Breast epithelium (tissue), 3 donors: ENCODE measurements at regions not wholly inside any gene's neighbourhood (a gene's known extent, or its start where the extent isn't known, plus 50 kb on each side); places are given as distances from the start of the nearest gene placed in this dataset.

Experiments
- POLR2AphosphoS5 ChIP-seq, 3 donors: sonication (generic); formaldehyde crosslinking; IDR thresholded peaks; one replicate each; pipeline ENCODE4 v1.6.1; 2017; ENCODE audit warnings: antibody characterized with exemption in 3 of 3
- TF ChIP-seq, protein P1 (sequence below), 3 donors: fragments of 450-650 bp; IDR thresholded peaks; one replicate each; pipeline ENCODE4 v1.5.1; 2016 to 2017; ENCODE audit warnings: antibody characterized with exemption in 3 of 3, mild to moderate bottlenecking in 3 of 3, moderate library complexity in 3 of 3

DNA sequence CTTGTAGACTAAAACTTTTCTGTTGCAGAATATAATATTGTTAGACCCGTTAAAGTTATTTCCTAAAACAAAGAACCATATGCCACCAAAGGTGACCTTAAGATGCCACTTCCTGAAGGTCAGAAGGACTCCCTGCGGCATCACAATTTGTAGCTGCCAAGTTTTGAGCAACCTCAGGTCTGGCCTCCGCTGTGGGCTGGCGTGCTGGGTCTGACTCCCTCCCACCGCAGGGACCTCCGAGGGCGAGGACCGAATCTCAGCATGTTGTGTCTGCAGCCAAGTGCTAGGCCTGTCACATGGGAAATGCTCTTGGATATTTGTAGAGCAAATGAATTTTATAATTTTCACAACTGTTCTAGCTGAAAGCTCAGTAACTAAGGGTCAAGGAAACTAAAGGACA, 285.9 kb downstream of the NDUFA10 start:
- TF ChIP-seq, protein P1, sequence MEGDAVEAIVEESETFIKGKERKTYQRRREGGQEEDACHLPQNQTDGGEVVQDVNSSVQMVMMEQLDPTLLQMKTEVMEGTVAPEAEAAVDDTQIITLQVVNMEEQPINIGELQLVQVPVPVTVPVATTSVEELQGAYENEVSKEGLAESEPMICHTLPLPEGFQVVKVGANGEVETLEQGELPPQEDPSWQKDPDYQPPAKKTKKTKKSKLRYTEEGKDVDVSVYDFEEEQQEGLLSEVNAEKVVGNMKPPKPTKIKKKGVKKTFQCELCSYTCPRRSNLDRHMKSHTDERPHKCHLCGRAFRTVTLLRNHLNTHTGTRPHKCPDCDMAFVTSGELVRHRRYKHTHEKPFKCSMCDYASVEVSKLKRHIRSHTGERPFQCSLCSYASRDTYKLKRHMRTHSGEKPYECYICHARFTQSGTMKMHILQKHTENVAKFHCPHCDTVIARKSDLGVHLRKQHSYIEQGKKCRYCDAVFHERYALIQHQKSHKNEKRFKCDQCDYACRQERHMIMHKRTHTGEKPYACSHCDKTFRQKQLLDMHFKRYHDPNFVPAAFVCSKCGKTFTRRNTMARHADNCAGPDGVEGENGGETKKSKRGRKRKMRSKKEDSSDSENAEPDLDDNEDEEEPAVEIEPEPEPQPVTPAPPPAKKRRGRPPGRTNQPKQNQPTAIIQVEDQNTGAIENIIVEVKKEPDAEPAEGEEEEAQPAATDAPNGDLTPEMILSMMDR (IDR thresholded peaks at IDR 0.05), result no peak
- TF ChIP-seq POLR2AphosphoS5 (IDR thresholded peaks at IDR 0.05), result no peak
